M059J (cell line): ENCODE measurements at regions not wholly inside any gene's neighbourhood (a gene's known extent, or its start where the extent isn't known, plus 50 kb on each side); places are given as distances from the start of the nearest gene placed in this dataset.
"Not testable (repeated sequence)": the region's sequence is repeated elsewhere in the genome, so short reads cannot be mapped to it uniquely, and the experiment has no call there.

Source experiments
- DNase-seq: peaks from one replicate; pipeline ENCODE4 v3.0.0-alpha.2; 2012; ENCODE audit warnings: low read depth

DNA sequence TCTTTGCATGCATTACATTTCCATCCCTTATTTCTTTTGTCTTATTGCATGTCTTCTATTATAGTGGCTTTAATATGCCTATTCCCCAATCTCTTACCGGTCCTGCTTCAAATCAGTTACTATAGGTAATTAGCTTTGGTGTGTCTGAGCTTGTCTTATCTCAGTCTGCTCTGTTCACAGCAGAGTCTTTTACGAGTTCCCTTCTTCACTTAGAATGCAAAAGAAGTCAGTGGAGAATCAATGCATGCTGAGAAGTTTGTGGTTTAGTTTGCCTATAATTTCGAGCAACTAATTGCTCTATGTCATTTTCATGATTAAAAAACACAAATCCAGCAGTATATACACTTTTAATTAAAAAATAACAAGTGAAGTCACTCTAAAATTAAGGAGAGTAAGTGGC is 545.0 kb downstream of the SLCO4C1 start:
- DNase-seq: no peak

DNA sequence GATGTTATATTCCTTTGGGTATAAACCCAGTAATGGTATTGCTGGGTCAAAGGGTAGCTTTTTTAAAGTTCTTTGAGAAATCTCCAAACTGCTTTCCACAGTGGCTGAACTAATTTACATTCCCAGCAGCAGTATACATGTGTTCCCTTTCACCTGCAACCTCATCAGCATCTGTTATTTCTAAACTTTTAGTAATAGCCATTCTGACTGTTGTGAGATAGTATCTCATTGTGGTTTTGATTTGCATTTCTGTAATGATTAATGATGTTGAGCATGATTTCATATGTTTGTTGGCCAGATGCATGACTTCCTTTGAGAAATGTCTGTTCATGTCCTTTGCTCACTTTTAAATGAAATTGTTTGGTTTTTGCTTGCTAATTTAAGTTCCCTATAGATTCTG is 553.1 kb downstream of the SLCO4C1 start:
- DNase-seq: peak; percentile 29

DNA sequence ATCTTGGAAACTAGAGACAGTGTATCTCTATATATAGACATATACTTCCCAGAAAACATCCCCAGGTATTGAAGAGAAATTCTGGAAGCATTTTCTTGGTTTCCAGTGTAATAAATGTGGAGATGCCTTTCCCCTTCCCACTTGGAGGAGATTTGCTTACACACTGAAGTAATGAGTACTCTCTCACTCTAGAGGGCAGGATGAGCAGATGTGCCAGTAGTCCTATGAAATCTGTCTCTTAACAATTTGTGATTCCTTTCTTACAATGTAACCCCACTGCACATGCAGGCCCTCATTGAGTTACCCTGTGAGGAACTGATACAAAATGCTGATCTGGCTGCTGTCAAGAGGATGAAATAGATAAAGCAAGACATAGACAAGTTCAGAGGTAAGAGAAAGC is 567.2 kb downstream of the SLCO4C1 start:
- peak; percentile 6 for DNase-seq

DNA sequence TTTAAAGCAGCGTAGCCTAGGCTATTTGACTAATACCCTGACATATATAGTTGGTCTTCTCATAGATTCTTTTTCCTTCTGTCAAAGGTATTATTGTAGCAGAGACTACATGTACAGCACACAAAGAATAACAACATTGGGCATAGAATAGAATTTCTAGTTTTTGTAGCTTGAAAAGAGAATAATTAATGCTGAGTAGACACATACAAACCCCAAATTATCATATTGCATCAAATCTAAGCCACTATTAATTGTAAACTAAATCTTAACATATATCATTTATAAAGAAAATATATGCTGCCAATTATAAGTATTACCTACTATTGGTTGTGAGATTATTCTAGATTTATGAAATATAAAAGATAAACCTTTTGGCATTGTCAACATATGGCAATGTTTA is 574.5 kb downstream of the SLCO4C1 start:
- DNase-seq: no peak

DNA sequence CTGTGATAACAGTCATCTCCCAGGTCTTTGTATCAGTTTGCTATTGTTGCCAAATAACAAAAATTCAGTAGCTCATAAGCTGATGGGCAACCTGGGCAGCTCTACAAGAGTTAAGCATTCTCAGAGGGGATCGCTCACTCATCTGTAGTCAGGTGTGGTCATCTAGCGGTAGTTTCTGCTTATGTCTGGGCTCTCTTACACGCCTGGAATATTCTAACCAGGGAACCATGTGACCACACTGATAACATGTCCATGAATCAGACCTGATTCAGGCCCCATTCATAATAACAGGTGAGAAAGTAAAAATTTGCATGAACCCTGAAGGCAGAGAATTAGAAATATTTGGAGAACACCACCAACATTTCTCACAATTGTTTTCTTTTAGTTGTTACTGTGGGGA is 576.1 kb downstream of the SLCO4C1 start:
- DNase-seq: peak; percentile 3

DNA sequence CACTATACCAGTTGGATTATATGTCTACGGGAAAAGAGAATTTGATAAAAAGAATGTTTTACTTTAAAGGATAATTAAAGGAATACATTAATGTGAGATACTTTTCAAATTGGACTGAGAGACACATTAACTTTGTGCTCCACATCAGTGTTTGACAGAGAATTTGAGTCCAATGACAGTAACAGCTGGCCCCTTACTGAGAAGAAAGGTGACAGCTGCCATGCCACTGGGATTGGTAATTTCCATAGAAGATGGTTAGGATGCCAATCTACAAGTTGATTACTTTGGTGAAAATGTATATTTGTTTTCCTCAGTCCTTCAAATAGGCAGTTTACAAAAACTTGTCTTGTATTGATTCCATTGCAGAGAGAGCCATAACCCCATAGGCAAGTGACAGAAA is 578.4 kb downstream of the SLCO4C1 start:
- DNase-seq: no peak

DNA sequence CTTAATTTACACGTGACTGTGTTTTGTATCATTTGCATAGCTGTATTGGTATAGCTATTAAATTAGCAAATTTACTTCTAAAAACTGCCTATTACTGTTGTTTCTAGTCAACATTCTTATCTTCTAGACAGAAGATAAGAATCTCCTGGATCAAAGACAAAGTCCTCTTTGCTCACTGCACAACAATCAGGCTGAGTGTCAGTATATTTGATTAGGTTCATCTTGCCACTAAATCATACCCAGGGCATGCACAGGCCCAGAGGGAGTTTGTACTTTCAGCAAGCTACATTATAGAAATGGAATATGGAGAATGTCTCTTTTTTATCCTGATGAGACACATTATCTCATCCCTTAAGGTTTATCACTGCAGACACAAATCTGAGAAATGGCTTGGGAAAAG is 579.1 kb downstream of the SLCO4C1 start:
- DNase-seq: no peak

DNA sequence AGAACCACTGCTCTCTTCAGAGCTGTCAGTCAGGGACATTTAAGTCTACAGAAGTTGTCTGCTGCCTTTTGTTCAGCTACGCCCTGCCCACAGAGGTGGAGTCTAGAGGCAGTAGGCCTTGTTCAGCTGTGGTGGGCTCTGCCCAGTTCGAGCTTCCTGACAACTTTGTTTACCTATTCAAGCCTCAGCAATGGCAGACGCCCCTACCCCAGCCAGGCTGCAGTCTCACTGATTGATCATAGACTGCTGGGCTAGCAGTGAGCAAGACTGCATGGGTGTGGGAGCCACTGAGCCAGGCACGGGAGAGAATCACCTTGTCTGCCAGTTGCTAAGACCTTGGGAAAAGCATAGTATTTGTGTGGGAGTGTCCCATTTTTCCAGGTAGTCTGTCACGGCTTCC is 580.3 kb downstream of the SLCO4C1 start:
- not testable (repeated sequence) for DNase-seq

DNA sequence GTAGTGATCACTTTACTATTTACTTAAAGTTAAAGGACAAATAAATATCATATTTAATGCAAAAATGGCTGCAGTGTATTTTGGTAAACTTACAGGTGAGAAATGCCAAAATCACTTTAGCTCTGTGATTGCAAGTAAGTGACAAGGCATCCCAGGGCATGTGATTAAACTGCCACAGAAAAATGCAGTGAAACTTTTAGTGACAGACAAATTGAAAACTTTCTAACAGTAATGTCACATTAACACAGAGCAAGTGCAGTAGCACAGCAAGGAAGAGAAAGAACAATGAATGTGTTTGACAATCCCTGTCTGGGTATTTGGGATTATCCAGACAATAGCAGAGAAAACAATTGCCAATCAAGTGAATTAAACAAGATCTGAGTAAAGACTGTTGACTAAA is 606.8 kb downstream of the SLCO4C1 start:
- no peak for DNase-seq

DNA sequence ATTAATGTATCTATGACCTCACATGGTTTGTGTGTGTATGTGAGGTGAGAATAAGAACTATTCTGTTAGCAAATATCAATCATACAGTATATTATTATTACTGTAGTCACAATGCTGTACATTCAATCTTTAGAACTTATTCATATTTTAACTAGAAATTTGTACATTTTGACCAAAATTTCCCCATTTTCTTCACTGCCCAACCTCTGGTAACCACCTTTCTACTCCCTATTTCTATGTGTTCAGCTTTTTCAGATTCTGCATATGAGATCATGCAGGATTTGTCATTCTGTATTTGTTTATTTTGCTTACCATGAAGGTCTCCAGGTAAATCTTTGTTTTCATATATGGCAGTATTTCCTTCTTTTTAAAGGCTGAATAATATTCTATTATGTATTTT is 607.9 kb downstream of the SLCO4C1 start:
- DNase-seq: no peak

DNA sequence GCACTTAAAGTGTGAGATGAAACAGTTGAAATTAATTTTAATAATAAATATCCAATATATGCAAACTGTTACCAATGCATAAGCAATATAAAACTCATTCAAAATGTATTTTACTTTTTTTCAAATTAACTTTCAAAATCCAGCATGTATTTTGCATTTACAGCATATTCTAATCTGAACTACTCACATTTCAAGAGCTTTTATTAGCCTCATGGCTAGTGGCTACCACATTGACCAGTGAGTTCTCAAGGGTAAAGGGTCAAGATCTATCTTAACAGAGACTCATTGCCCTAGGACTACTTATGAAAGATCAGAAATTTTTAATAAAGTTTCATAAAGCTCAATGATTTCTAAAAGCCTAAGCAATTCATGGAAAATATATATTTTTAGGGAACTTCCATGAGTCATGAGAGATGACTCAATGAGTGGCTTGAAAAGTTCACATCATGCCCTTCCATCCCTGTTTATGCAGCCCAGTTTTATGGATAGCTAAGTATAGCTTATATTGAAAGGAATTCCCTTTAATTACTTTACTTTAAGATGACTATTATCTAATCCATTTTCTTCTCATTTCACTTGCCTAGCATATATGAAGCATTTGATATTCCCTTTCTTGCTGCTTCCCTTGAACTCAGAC is 608.6 kb downstream of the SLCO4C1 start:
- DNase-seq: peak; percentile 26

DNA sequence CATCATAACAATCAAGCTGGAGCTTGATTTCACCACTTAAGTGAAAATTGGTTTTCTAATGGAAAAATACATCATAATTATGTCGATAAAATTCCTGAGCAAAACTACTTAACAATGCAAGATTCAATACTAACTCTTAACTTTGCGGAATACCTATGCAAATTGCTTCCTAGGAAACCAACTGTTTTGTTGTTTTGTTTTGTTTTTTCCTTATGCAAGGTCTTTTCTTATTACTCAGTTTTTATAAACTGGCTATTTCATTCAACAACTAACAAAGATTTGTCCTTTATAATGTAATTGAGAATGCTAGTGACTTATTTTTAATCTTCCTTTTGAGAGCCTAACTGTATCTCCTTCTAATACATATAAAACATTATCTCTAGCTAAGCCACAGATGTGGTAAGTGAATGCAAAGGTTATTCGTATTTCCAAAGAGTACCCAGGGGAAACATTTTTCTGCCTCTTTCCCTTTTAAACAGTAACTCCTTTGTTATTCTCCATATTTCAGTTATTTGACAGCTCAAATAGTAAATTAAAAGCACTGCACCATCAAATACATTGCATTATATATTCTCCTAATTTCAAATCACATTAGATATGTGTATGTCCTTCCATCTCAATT is 609.4 kb downstream of the SLCO4C1 start:
- no peak for DNase-seq

DNA sequence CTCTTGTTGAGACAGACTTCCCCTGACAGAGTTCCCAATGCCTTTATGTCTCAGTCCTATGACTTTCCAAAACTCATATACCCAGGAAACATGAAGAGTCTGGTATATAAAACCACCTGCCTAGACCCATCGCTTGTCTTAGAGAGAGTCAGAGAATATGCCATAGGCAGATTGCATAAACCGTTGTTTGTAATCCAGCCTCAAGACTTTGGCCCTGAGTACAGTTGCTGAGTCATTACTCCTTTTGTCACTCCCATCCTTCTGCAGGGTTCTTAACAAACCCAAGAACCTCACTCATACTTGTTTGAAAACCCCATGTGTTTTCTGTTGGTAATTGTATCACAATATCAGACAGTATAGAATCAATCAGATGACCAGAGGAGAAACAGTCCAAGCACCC is 616.3 kb downstream of the SLCO4C1 start:
- peak; percentile 38 for DNase-seq

DNA sequence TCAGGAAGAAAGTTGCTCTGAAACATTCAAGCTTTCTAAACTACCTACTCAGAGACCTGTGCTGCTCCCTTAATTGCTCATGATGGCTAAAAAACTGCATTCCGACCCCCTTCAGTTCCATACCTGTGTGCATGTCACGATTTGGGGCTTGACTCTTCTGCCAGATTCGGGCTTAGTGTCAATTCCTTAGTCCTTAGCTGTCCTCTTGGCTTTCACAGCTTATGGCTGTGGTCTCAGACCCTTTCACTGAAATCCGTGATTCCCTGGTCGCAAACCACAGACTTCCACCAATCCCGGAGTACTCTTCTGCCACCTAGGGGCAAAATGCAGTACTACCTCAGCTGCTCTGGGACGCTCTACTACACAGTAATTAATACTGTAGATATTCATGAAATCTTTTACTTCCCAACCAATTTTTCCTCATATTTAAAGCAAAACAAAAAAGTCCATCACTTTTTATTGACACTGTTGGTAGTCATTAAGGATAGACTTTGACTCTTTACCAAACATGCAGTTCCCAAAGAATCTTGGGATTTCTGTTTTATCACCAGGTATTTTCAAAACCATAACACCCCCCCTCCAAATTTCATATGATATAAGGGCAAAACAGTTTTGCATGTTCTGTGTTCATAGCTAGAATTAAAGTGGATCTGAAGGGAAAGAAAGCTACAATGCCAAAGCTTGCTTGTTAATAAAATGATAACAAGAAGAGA is 617.4 kb downstream of the SLCO4C1 start:
- DNase-seq: peak; percentile 52

DNA sequence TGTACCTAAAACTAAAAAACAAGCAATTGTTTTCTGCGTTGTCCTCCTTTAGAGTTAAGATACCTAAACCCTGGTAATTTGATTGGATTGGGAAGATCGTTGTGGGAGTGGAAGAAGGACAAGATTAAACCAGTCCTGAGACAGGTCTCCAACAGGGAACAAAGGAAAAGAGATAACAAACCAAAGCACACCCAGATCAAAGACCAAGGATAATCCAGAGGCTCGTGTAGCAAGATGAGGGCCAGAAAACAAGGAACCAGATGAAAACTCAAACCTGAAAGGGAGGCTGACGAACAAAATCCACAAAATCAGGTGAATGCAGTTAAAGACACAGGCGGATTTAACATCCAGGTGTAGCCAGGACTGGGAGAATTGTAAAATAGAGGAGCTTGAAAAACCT is 618.1 kb downstream of the SLCO4C1 start:
- DNase-seq: no peak

DNA sequence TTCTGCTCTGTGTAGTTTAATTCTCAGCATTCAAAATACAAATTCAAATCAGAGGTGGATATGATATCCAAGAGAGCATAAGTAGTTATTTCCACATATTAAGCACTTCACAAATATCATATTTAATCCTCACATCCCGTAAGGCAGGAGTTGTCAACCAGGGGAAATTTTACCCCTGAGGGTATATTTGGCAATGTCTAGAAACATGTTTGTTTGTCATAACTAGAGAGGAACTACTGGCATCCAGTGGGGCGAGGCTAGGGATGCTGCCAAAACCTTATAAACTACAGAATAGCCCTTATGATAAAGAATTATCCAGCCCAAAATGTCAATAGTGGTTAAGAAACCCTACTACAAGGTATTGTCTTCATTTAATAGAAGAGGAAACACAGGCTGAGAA is 619.4 kb downstream of the SLCO4C1 start:
- DNase-seq: no peak

DNA sequence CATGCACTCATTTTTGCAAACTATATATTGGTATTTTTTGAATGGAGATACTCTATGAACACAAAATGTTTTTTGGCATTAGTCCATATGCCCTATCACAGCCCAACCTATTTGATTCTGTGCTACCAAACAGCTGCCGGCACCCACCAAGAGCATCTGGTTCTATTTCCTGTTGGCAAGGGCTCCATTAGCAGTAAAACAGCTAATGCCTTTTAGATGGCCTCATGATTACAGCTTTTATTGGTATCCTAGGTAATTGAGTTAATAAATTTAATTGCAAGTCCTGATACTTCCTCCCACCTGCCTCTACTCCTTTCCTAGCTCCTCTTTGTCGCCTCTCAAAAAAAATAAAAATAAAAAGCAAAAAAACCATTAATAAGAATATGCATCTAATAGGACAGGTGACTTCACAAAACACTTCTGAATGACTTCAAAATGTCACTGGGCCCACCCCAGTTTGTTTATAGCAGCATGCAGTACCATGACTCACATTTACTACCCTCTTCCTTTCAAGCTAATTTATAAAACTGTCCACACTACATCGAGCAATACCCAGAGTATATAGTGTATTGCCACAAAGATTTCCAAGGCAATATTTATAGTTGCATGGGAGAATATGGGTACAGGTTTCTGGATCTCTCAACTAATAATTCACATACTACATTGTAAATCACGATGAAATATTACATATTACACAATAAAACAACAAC is 620.4 kb downstream of the SLCO4C1 start:
- DNase-seq: no peak

DNA sequence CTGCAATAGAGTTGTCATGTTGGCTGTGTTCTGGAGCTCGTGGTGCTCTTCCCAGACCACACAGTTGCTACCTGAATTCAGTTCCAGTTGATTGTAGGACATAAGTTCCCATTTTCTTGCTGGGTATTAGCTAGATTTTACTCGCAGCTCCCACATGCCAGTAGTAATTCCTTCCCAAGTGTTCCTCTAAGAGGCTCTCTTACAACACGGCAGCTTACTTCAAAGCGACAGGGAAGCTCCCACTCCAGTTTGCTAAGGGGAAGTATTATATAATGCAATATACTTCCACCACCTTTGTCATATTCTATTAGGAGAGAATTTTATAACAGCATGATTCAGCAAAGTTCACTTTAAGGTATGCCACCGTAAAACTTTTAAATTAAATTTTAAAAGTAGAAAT is 623.0 kb downstream of the SLCO4C1 start:
- DNase-seq: no peak

DNA sequence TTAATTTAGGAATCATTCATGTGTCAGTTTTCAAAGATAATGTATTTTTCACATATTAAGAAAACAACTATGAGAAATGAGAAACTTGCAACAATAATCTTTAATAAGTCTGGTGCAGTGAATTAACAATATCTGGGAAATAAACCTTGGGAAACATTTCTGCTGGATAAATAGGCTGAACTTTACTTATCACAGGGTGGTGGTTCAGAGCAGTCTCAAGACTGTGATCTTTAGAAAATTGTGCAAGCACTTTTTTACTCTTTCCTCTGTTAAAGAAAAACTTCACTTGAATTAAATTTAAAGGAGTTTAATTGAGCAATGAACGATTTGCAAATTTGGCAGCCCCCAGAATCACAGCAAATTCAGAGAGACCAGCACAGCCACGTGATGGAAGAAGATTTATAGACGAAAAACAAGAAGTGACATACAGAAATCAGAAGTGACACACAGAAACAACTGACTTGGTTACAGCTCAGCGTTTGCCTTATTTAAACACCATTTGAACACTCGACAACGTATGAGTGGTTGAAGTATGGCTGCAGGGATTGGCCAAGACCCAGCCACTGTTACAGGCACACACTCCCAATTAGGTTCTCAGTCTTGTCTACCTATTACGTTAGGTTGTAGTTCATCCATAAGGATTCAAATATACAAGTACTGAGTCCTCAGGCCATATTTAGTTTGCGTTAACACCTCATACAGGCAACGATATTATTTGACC is 631.9 kb downstream of the SLCO4C1 start:
- no peak for DNase-seq

DNA sequence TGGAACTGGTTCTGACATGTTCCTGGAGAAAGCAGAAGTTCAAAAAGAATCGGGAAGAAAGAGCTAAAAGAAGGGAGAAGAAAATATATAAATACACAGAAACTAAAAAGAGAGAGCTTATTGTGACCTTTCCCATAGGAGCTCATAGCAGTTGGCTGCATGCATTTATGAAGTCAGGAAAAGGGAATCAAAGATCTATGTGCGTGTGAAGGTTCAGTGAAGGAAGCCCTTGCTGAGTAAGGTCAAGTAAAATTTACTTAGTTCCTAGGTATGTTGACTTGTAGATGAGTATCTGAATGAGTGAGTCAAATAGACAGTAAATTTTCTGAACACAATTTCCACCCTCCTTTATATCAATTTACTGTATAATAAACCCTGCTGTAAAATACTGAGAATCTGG is 632.5 kb downstream of the SLCO4C1 start:
- no peak for DNase-seq

DNA sequence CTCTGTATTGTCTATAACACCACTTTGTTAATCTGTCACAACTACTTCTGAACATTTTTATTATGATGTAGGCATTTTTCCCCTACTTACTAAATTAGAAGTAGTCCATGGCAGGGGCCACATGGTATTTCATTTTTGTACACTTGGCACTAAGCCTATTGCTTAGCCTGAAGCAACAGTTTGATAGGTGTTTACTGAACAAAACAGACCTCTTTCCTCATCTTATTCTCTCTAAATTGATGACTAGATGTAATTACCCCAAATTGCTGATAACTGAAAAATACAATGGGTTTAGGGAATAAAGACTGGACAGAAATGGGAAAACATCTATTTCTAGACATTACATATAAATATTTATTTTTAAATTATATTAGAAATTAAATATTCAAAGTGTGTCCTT is 633.8 kb downstream of the SLCO4C1 start:
- DNase-seq: no peak

DNA sequence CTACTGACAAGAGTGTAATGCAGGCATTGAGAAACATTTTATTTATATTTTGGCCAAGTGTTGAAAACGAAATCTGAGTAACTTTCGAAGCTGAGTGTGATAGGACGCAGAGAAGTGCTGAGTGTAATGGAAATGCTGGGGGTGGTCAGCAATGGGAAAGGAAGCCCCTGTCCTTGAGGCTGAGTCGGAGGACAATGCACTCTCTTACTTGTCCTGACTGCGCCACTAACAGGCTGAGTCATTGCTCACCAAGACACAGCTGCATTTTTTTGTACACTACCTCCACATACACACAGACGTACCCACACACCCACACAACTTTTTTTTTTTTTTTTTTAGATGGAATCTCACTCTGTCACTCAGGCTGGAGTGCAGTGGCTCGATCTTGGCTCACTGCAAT is 637.7 kb downstream of the SLCO4C1 start:
- DNase-seq: no peak
